ENCODE measurements at regions not wholly inside any gene's neighbourhood (a gene's known extent, or its start where the extent isn't known, plus 50 kb on each side); places are given as distances from the start of the nearest gene placed in this dataset.

GRCh38 chr13:80058626-80059025, 282.3 kb downstream of the SPRY2 start:
- H3K18ac ChIP-seq (ENCODE audit: insufficient read length, low read depth, low read length) = no peak overlapping the region
- H2AFZ ChIP-seq (ENCODE audit: low read length) = no peak overlapping the region
- peaks cover 3 to 7% of the 10 kb centered on the region in 2 experiments; a peak in 3 of 4 replicates for H3K4me1 Mint-ChIP-seq
- no peak overlapping the region for H3K27ac ChIP-seq (ENCODE audit: insufficient read length, low read depth, low read length)
- no peak overlapping the region for H4K5ac ChIP-seq (ENCODE audit: insufficient read length, low read depth, low read length)
- H3K79me2 ChIP-seq (ENCODE audit: insufficient read depth, low read length) = no peaks in the 10 kb centered on the region
- H2BK5ac ChIP-seq (ENCODE audit: insufficient read length, low read length) = no peak overlapping the region
- no peak for TF ChIP-seq CTCF (conservative IDR thresholded peaks at IDR 0.05)
- no peaks in the 10 kb centered on the region for H3K27me3 Mint-ChIP-seq (ENCODE audit: low read depth)
- H3K4me3 Mint-ChIP-seq = no peak overlapping the region
- no peaks in the 10 kb centered on the region for H4K20me1 ChIP-seq (ENCODE audit: control insufficient read depth, insufficient read depth, insufficient read length)
- H3K56ac ChIP-seq (ENCODE audit: insufficient read length, low read depth, low read length) = no peak overlapping the region
- no peaks in the 10 kb centered on the region for H3K79me1 ChIP-seq (ENCODE audit: insufficient read depth, low read depth, low read length, poor library complexity, severe bottlenecking)
- H2BK15ac ChIP-seq (ENCODE audit: low read depth, low read length) = no peak overlapping the region
- H2BK120ac ChIP-seq (ENCODE audit: low read depth, low read length, poor library complexity, severe bottlenecking) = no peak overlapping the region
- H2BK12ac ChIP-seq (ENCODE audit: insufficient read length, low read depth, low read length) = no peak overlapping the region
- no peak overlapping the region for H2AK5ac ChIP-seq (ENCODE audit: insufficient read length, low read length)
- no CpG with 5 or more reads among the region's 4 CpGs for WGBS (ENCODE audit: extremely low coverage, insufficient read length, low lambda C conversion rate)
- no peak for DNase-seq
- no peak overlapping the region for H3K9ac ChIP-seq (ENCODE audit: extremely low read depth, insufficient read length, low read length)
- no peaks in the 10 kb centered on the region for H3K23me2 ChIP-seq (ENCODE audit: insufficient read length, low read depth, low read length, poor library complexity, severe bottlenecking)
- no peak overlapping the region for H2BK20ac ChIP-seq (ENCODE audit: low read depth, low read length, poor library complexity, severe bottlenecking)
- no peaks in the 10 kb centered on the region for H3K27me3 ChIP-seq (ENCODE audit: insufficient read depth, low read length)
- no peak overlapping the region for H3K4ac ChIP-seq (ENCODE audit: low read depth, low read length)
- no peak overlapping the region for H4K91ac ChIP-seq (ENCODE audit: insufficient read length, low read depth, low read length)
- no peak overlapping the region for H3K23ac ChIP-seq (ENCODE audit: insufficient read length, low read depth, low read length)
- no peak overlapping the region for H3K14ac ChIP-seq (ENCODE audit: insufficient read depth, low read length)
- peaks cover 0 to 9% of the 10 kb centered on the region in 2 experiments; a peak in 2 of 5 replicates for H3K9me3 Mint-ChIP-seq
- no peak overlapping the region for H4K8ac ChIP-seq (replicated peaks; ENCODE audit: insufficient read length, low read depth, low read length)
- no peaks in the 10 kb centered on the region for H3K9me3 ChIP-seq (ENCODE audit: control insufficient read depth, low read depth, low read length)
- no peak overlapping the region for H3T11ph ChIP-seq (ENCODE audit: low read length)
- peaks cover 4% of the 10 kb centered on the region for H3K4me1 ChIP-seq (ENCODE audit: insufficient read depth, low read length)
- H3K27ac Mint-ChIP-seq = no peak overlapping the region
- H3K4me2 ChIP-seq (ENCODE audit: insufficient read depth, insufficient read length, low read length) = no peak overlapping the region
- H3K36me3 Mint-ChIP-seq (ENCODE audit: insufficient read depth in 1 of 3, low read depth in 3 of 3) = peaks cover 0 to 3% (median 2%) of the 10 kb centered on the region in 3 experiments; a peak in 2 of 7 replicates
